AG09309 (cell line): ENCODE measurements at regions not wholly inside any gene's neighbourhood (a gene's known extent, or its start where the extent isn't known, plus 50 kb on each side); places are given as distances from the start of the nearest gene placed in this dataset.

Experiments used
- DNase-seq: peaks from one replicate; pipeline ENCODE4 v3.0.0-alpha.2; 2010; ENCODE audit warnings: low read depth
- H3K4me3 ChIP-seq: 2 replicates; pipeline ENCODE4 v1.5.1; 2011; ENCODE audit warnings: mild to moderate bottlenecking, low read depth, low read length, moderate library complexity; ENCODE audit not compliant: control insufficient read depth
- TF ChIP-seq, protein P1 (sequence below): IDR thresholded peaks from 2 replicates; pipeline ENCODE4 v1.5.1; 2011; ENCODE audit warnings: mild to moderate bottlenecking, low read depth, low read length, inconsistent platforms; ENCODE audit not compliant: insufficient read depth, control insufficient read depth; ENCODE audit errors: missing control alignments

DNA sequence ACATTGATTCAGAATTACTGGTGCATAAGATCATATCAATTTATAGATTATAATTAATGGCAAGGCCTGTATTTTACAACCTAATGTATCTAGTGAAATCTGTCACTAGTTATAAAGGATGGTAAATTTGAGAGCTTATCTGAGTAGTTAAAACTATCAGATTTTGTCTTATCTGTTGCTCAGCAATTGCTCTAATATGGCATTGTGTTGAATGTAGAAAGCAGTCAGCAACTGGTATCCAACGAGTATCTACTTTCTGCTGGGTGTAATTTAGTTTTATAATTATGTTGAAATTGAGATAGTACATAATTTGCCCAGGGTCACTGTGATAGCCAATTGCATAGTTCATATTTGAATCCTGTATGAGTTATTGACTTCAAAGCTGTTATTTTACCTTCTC lies 1005.7 kb downstream of the CDH11 start:
- no peak overlapping the region for H3K4me3 ChIP-seq
- TF ChIP-seq, protein P1, sequence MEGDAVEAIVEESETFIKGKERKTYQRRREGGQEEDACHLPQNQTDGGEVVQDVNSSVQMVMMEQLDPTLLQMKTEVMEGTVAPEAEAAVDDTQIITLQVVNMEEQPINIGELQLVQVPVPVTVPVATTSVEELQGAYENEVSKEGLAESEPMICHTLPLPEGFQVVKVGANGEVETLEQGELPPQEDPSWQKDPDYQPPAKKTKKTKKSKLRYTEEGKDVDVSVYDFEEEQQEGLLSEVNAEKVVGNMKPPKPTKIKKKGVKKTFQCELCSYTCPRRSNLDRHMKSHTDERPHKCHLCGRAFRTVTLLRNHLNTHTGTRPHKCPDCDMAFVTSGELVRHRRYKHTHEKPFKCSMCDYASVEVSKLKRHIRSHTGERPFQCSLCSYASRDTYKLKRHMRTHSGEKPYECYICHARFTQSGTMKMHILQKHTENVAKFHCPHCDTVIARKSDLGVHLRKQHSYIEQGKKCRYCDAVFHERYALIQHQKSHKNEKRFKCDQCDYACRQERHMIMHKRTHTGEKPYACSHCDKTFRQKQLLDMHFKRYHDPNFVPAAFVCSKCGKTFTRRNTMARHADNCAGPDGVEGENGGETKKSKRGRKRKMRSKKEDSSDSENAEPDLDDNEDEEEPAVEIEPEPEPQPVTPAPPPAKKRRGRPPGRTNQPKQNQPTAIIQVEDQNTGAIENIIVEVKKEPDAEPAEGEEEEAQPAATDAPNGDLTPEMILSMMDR: no peak
- no peak for DNase-seq

- DNase-seq: no peak
- TF ChIP-seq, protein P1: no peak
- no peak overlapping the region for H3K4me3 ChIP-seq
Measured at GRCh38 chr16:64109241-64109640, 1012.6 kb downstream of the CDH11 start.

DNA sequence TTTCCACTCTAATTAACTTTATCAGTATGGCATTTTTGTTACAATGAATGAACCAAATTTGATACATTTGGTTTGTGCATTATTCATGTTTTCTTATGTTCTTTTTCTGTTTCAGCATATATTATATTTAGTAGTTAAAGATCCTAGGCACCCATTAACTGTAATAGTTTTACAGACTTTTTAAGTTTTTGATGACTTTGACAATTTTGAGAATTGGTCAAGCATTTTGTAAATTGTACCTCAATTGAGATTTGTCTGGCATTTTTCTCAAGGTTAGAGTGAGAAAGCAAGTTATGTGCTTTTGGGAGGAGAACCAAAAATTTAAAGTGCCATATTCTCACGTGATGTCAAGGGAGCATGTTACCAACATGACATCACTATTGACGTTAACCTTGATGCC lies 1019.2 kb downstream of the CDH11 start:
- no peak overlapping the region for H3K4me3 ChIP-seq
- DNase-seq: no peak
- TF ChIP-seq, protein P1: no peak

DNA sequence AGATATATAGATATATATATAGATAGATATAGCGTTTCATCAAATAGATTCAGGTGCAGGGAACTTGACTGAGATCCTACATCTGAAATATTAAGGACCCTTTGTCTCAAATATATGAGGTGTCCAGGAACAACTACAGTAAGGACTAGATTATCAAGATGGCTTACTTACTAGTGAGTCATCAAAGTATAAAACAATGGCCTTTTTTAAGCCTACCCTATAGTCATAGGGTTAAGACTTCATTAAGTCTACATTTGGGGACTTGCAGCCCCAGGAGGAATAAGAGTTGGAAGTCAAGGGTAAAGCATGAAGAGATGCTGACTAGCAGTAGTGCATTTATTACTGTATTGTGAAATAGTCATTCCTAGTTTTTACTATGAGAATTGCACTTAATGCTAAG lies 1023.4 kb downstream of the CDH11 start:
- TF ChIP-seq, protein P1: no peak
- DNase-seq: no peak
- no peak overlapping the region for H3K4me3 ChIP-seq

- no peak for DNase-seq
- TF ChIP-seq, protein P1: no peak
- no peak overlapping the region for H3K4me3 ChIP-seq
Measured at GRCh38 chr16:64096689-64097088, 1025.2 kb downstream of the CDH11 start.

- peak; percentile 16 for DNase-seq
- H3K4me3 ChIP-seq: no peak overlapping the region
- TF ChIP-seq, protein P1: no peak
Measured at GRCh38 chr16:64094992-64095634, 1026.8 kb downstream of the CDH11 start.

DNA sequence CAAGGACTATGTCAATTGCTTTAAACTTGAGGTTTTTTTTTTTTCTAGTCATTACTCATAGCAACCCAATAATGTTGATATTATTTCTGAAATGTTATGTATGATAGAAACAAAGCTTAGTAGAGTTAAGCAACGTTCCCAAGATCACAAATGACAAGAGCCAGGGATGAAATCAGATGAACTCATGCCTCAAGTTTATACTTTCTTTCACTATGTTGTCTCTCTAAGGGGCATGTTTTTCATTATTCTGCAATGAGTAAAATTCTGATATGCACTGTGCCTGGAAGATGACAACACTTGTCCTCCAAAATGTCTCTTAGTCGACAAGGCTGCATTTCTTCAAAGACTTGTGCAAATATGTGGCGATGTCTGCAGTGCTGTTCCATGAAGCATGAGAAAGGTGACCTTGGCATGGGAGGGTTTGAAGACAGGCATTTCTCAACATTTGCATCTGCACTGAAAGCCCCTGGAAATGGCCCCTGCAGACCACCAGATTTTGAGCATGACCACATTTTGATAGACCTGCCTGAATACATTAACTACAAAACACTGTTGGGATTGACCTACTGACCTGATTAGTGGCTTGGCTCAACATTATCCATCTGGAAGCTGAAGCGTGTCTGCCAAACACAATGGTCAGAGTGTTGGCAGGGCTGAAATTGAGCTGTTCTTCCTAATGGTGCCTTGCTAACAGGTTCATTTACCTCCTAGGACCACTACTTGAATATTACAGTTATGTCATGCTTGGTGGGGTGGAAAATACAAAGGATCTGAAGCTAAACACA lies 1027.5 kb downstream of the CDH11 start:
- DNase-seq: no peak
- TF ChIP-seq, protein P1: no peak
- H3K4me3 ChIP-seq: no peak overlapping the region
